CD4-positive, CD25-positive, alpha-beta regulatory T cell (primary cell): ENCODE measurements at regions not wholly inside any gene's neighbourhood (a gene's known extent, or its start where the extent isn't known, plus 50 kb on each side); places are given as distances from the start of the nearest gene placed in this dataset.

Experiments used
- ATAC-seq, 2 donors: fragments of 150-1000 bp; cut with Tn5 transposase; one replicate each; pipeline ENCODE4 v1.10.0; 2021; ENCODE audit warnings: low read depth in 2 of 2, moderate number of reproducible peaks in 2 of 2, moderate library complexity in 1 of 2
- DNase-seq, 3 donors: peaks; one replicate each; pipeline versions ENCODE4 v3.0.0 to v3.0.0-alpha.2; 2012 to 2022; ENCODE audit warnings: mixed read lengths in 1 of 3
- H3K27ac ChIP-seq: one replicate; pipeline ENCODE4 v1.7.0; 2013; ENCODE audit warnings: mild to moderate bottlenecking, low read length; ENCODE audit not compliant: insufficient read depth, poor library complexity, severe bottlenecking
- H3K27me3 ChIP-seq: one replicate; pipeline ENCODE4 v1.7.0; 2013; ENCODE audit warnings: low read length; ENCODE audit not compliant: control insufficient read depth, insufficient read depth
- H3K36me3 ChIP-seq: one replicate; pipeline ENCODE4 v1.7.0; 2013; ENCODE audit warnings: mild to moderate bottlenecking, low read length, moderate library complexity; ENCODE audit not compliant: control insufficient read depth, insufficient read depth
- H3K4me1 ChIP-seq: 2 replicates; pipeline ENCODE4 v1.7.0; 2013; ENCODE audit warnings: mild to moderate bottlenecking, low read length; ENCODE audit not compliant: insufficient read depth, control insufficient read depth, poor library complexity, severe bottlenecking
- H3K4me3 ChIP-seq: one replicate; pipeline ENCODE4 v1.7.0; 2013; ENCODE audit warnings: low read depth, mild to moderate bottlenecking, low read length, moderate library complexity
- H3K9me3 ChIP-seq, 2 experiments: 1 replicate in 1 of 2; 2 replicates in 1 of 2; pipeline ENCODE4 v1.7.0; 2013; ENCODE audit warnings: low read length in 2 of 2, mild to moderate bottlenecking in 1 of 2, moderate library complexity in 1 of 2; ENCODE audit not compliant: control insufficient read depth in 2 of 2
- H3K27ac Mint-ChIP-seq, 3 donors: one replicate each; pipeline ENCODE4 v1.8.0; 2020 to 2022; ENCODE audit warnings: mild to moderate bottlenecking in 3 of 3, mixed read lengths in 3 of 3, moderate library complexity in 2 of 3
- H3K27me3 Mint-ChIP-seq: one replicate; pipeline ENCODE4 v1.8.0; 2022; ENCODE audit warnings: mild to moderate bottlenecking, mixed read lengths
- H3K36me3 Mint-ChIP-seq: one replicate; pipeline ENCODE4 v1.8.0; 2020; ENCODE audit warnings: mixed read lengths
- H3K4me1 Mint-ChIP-seq, 4 donors: one replicate each; pipeline ENCODE4 v1.8.0; 2020 to 2022; ENCODE audit warnings: mixed read lengths in 4 of 4, mild to moderate bottlenecking in 1 of 4
- H3K4me3 Mint-ChIP-seq, 4 donors: one replicate each; pipeline ENCODE4 v1.8.0; 2020 to 2022; ENCODE audit warnings: mild to moderate bottlenecking in 4 of 4, mixed read lengths in 4 of 4, moderate library complexity in 3 of 4
- H3K9me3 Mint-ChIP-seq, 7 donors: one replicate each; pipeline ENCODE4 v1.8.0; 2020 to 2022; ENCODE audit warnings: mixed read lengths in 7 of 7, mild to moderate bottlenecking in 3 of 7, moderate library complexity in 2 of 7

DNA sequence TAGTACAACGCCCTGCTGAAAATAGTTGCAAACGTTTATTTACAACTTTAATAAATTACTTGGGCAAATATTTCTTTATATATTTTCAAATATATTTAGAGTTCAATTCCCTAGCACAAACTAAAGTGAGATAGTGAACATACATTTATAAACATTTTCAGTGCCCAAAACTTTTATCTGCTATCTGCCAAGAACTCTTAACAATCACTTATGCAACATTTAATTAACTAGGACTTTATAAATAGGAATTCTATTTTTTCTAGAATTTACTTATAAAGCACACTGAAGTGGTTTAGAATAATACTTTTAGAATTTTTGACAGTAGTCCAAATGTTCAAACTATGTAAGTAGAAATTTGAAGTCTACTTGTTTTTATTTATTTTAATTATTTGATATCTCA, 452.6 kb upstream of the RGS17 start:
- Histone ChIP-seq H3K4me3 (no peak overlapping the region), H3K27me3 (no peaks in the 10 kb centered on the region), H3K27ac (no peak overlapping the region), H3K9me3 (no peaks in the 10 kb centered on the region), H3K4me1 (no peaks in the 10 kb centered on the region), H3K36me3 (no peaks in the 10 kb centered on the region)
- Mint-ChIP-seq H3K27me3 (no peaks in the 10 kb centered on the region), H3K27ac (no peak overlapping the region), H3K4me1 (no peaks in the 10 kb centered on the region), H3K4me3 (no peak overlapping the region), H3K9me3 (peaks cover 0 to 4% (median 1%) of the 10 kb centered on the region in 7 donors), H3K36me3 (no peaks in the 10 kb centered on the region)
- ATAC-seq (no peak), DNase-seq (no peak)

DNA sequence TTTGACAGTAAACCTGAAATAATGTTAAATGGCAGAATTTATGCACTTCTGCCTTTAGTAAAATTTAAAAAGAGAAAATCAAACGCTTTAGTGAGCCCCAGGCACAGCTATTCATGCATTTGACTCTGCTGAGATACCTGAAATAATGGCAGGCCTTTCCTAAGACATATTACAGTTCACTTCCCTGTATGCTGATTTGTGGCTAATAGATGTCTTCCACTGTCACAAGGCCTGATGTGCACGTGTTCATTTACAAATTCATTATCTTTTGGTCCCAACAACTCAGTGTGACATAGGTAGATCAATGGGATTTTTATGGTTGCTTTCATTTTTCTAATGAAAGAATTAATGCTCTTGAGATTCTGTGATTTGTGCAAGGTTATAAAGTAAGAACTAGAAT, 449.7 kb upstream of the RGS17 start:
- no peaks in the 10 kb centered on the region for H3K27me3 ChIP-seq
- no peak for DNase-seq

DNA sequence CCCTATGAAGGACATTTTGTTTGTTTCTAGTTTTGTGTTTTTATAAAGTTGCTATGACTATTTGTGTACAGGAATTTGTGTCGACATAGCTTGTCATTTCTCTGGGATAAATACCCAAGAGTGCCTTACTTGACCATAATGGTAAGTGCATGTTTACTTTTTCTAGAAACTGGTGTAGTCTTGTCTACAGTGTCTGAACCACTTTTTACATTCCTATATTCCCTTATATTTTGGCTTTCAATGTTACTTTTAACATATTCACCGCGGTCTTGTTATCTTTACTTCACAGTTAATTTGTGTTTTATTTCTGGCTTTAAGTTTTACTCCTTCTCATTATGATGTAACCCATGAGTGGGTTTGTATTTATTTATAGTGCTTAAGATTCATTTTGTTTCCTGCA, 444.4 kb upstream of the RGS17 start:
- no peaks in the 10 kb centered on the region for H3K36me3 Mint-ChIP-seq
- no peak for ATAC-seq
- Histone ChIP-seq H3K9me3 (no peaks in the 10 kb centered on the region), H3K27me3 (no peaks in the 10 kb centered on the region), H3K36me3 (no peaks in the 10 kb centered on the region), H3K4me3 (no peak overlapping the region), H3K27ac (no peak overlapping the region), H3K4me1 (no peaks in the 10 kb centered on the region)
- no peak overlapping the region for H3K27ac Mint-ChIP-seq
- no peaks in the 10 kb centered on the region for H3K4me1 Mint-ChIP-seq
- DNase-seq = no peak
- peaks cover 2 to 11% (median 3%) of the 10 kb centered on the region in 7 donors for H3K9me3 Mint-ChIP-seq
- no peaks in the 10 kb centered on the region for H3K27me3 Mint-ChIP-seq
- H3K4me3 Mint-ChIP-seq = no peak overlapping the region

More for the DNA sequence above, 449.7 kb upstream of the RGS17 start:
- Histone ChIP-seq H3K27ac (no peak overlapping the region), H3K4me1 (no peaks in the 10 kb centered on the region), H3K36me3 (no peaks in the 10 kb centered on the region), H3K9me3 (no peaks in the 10 kb centered on the region), H3K4me3 (no peak overlapping the region)
- no peak overlapping the region for H3K27ac Mint-ChIP-seq
- no peaks in the 10 kb centered on the region for H3K36me3 Mint-ChIP-seq
- H3K27me3 Mint-ChIP-seq = no peaks in the 10 kb centered on the region
- no peaks in the 10 kb centered on the region for H3K4me1 Mint-ChIP-seq
- H3K4me3 Mint-ChIP-seq = no peak overlapping the region
- peaks cover 1 to 12% (median 4%) of the 10 kb centered on the region in 7 donors for H3K9me3 Mint-ChIP-seq
- no peak for ATAC-seq

DNA sequence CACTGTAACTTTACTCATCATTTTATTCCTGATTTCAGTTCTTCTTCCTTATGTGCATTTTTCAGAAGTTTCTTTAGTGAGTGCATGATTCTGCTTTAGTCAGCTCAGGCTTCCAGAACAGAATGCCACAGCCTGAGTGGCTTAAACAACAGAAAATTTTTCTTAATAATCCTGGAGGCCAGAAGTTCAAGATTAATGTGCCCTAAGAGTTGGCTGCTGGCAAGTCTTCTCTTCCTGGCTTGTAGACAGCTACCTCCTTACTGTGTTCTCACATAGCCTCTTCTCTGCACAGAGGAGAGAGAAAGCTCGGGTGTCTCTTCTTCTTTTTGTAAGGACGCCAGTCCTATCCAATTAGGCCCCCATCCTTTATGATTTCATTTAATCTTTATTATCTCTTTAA, 443.1 kb upstream of the RGS17 start:
- no peaks in the 10 kb centered on the region for H3K4me1 Mint-ChIP-seq
- DNase-seq = no peak
- no peak overlapping the region for H3K4me3 Mint-ChIP-seq
- peaks cover 0 to 11% (median 3%) of the 10 kb centered on the region in 7 donors for H3K9me3 Mint-ChIP-seq
- no peaks in the 10 kb centered on the region for H3K9me3 ChIP-seq
- H3K27me3 ChIP-seq = no peaks in the 10 kb centered on the region
- ATAC-seq = no peak
- H3K4me1 ChIP-seq = no peaks in the 10 kb centered on the region
- no peaks in the 10 kb centered on the region for H3K27me3 Mint-ChIP-seq
- H3K27ac ChIP-seq = no peak overlapping the region
- H3K27ac Mint-ChIP-seq = no peak overlapping the region
- H3K36me3 Mint-ChIP-seq = no peaks in the 10 kb centered on the region
- H3K4me3 ChIP-seq = no peak overlapping the region
- no peaks in the 10 kb centered on the region for H3K36me3 ChIP-seq

DNA sequence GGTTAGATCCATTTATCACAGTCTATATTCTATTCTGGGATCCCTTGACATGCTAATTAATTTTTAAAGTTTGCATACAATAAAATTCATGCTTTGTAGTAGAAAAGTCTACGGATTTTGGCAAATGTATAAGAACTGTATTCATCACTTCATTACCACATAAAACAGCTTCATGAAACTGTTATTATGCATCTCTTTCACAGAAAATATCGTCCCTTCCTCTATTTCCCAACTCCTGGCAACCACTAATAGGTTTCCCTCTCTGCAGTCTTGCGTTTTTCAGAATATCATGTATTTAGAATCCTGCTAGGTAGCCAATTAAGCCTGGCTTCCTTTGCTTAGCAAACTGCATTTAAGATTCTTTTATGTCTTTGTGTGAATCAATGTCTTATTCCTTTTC, 441.3 kb upstream of the RGS17 start:
- H3K9me3 ChIP-seq = no peaks in the 10 kb centered on the region
- H3K27ac Mint-ChIP-seq = no peak overlapping the region
- H3K36me3 ChIP-seq = no peaks in the 10 kb centered on the region
- H3K4me3 Mint-ChIP-seq = no peak overlapping the region
- H3K4me1 ChIP-seq = no peaks in the 10 kb centered on the region
- ATAC-seq (no peak), DNase-seq (no peak)
- H3K4me1 Mint-ChIP-seq = no peaks in the 10 kb centered on the region
- no peak overlapping the region for H3K27ac ChIP-seq
- no peaks in the 10 kb centered on the region for H3K27me3 Mint-ChIP-seq
- H3K36me3 Mint-ChIP-seq = no peaks in the 10 kb centered on the region
- no peak overlapping the region for H3K4me3 ChIP-seq
- H3K27me3 ChIP-seq = no peaks in the 10 kb centered on the region
- peaks cover 0 to 6% (median 1%) of the 10 kb centered on the region in 7 donors for H3K9me3 Mint-ChIP-seq

DNA sequence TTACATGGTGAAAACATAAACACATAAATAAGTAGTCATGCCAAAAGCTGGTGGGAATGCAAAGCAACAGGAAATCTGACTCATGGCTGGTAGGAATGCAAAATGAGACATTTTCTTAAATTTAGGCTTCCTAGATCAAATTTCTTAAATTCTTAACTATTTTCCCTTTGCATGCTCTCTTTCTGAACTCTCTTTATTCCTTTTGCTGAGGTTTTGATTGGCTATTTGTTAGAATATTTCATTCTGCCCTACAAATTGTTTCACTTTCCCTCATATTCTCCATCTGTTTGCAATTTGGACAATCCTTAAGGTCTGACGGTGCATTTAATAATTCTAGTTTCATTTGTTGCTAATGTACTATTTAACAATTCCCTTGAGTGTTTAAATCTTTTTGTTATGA, 437.5 kb upstream of the RGS17 start:
- Mint-ChIP-seq H3K36me3 (no peaks in the 10 kb centered on the region), H3K27ac (no peak overlapping the region), H3K9me3 (peaks cover 0 to 4% (median 1%) of the 10 kb centered on the region in 7 donors), H3K27me3 (no peaks in the 10 kb centered on the region), H3K4me3 (no peak overlapping the region), H3K4me1 (no peaks in the 10 kb centered on the region)
- H3K27ac ChIP-seq = no peak overlapping the region
- H3K4me1 ChIP-seq = no peaks in the 10 kb centered on the region
- no peak overlapping the region for H3K4me3 ChIP-seq
- no peak for DNase-seq
- H3K36me3 ChIP-seq = no peaks in the 10 kb centered on the region
- H3K9me3 ChIP-seq = no peaks in the 10 kb centered on the region
- no peak for ATAC-seq
- H3K27me3 ChIP-seq = no peaks in the 10 kb centered on the region

DNA sequence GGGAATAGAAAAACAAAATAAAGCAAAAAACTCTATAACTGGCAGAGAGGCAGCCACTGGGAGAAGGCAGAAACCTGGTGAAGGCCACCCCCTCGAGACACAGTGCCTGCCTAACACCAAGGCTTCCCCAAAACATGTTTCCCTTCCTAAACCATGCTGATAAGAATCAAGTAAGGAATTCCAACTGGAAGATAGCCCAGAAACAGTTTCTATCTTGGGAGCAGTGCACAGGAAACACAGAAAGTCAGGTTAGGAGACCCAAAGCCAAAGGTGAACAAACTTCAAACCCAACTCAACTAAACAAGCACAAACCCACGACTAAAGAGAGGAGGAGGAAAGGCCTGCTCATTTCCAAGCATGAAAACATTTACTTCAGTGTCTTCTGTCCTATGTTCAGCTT, 433.7 kb upstream of the RGS17 start:
- H3K4me1 Mint-ChIP-seq = no peaks in the 10 kb centered on the region
- H3K9me3 ChIP-seq = no peaks in the 10 kb centered on the region
- no peaks in the 10 kb centered on the region for H3K36me3 Mint-ChIP-seq
- H3K9me3 Mint-ChIP-seq = peaks cover 0 to 4% (median 0%) of the 10 kb centered on the region in 7 donors
- H3K27me3 ChIP-seq = no peaks in the 10 kb centered on the region
- H3K4me1 ChIP-seq = no peaks in the 10 kb centered on the region
- no peak overlapping the region for H3K27ac ChIP-seq
- no peak for ATAC-seq
- no peak overlapping the region for H3K4me3 Mint-ChIP-seq
- H3K27me3 Mint-ChIP-seq = no peaks in the 10 kb centered on the region
- H3K4me3 ChIP-seq = no peak overlapping the region
- no peaks in the 10 kb centered on the region for H3K36me3 ChIP-seq
- no peak for DNase-seq
- H3K27ac Mint-ChIP-seq = no peak overlapping the region

DNA sequence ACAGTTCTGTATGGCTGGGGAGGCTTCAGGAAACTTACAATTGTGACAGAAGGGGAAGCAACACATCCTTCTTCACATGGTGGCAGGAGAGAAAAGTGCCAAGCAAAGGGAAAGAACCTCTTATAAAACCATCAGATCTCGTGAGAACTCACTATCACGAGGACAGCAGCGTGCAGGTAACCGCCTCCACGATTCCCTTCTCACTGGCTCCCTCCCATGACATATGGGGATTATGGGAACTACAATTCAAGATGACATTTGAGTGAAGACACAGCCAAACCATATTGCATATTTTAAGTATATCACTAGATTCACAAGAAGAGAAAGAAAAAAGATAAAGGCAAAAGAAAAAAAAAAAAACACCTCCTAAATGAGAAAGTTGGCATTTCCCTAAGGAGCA, 431.9 kb upstream of the RGS17 start:
- no peaks in the 10 kb centered on the region for H3K4me1 Mint-ChIP-seq

More for the DNA sequence above, 431.9 kb upstream of the RGS17 start:
- Histone ChIP-seq H3K27ac (no peak overlapping the region), H3K4me3 (no peak overlapping the region), H3K27me3 (no peaks in the 10 kb centered on the region), H3K36me3 (no peaks in the 10 kb centered on the region), H3K9me3 (no peaks in the 10 kb centered on the region), H3K4me1 (no peaks in the 10 kb centered on the region)
- ATAC-seq (no peak), DNase-seq (no peak)
- Mint-ChIP-seq H3K4me3 (no peak overlapping the region), H3K27ac (no peak overlapping the region), H3K27me3 (no peaks in the 10 kb centered on the region), H3K9me3 (peaks cover 0 to 2% (median 0%) of the 10 kb centered on the region in 7 donors), H3K36me3 (no peaks in the 10 kb centered on the region)
